ENCODE measurements at regions not wholly inside any gene's neighbourhood (a gene's known extent, or its start where the extent isn't known, plus 50 kb on each side); places are given as distances from the start of the nearest gene placed in this dataset.

GRCh38 chr5:101036778-101037177 is 133.7 kb upstream of the ST8SIA4 start:
- Histone ChIP-seq H4K20me1 (replicated peaks in 1 of 2; ENCODE audit: control insufficient read depth in 1 of 2, insufficient read depth in 2 of 2, low read length in 2 of 2) (no peaks in the 10 kb centered on the region), H3K79me2 (ENCODE audit: control insufficient read depth in 1 of 2, insufficient read depth in 2 of 2, low read length in 2 of 2) (no peaks in the 10 kb centered on the region), H3K23me2 (ENCODE audit: low read depth, low read length) (no peaks in the 10 kb centered on the region), H3K36me3 (ENCODE audit: control insufficient read depth in 2 of 4, insufficient read depth in 4 of 4, low read length in 3 of 4) (no peaks in the 10 kb centered on the region), H3K4me1 (replicated peaks in 1 of 4; ENCODE audit: control insufficient read depth in 3 of 4, insufficient read depth in 4 of 4, low read length in 3 of 4) (no peaks in the 10 kb centered on the region), H3K9me3 (ENCODE audit: insufficient read depth in 2 of 2, low read depth in 1 of 2, low read length in 1 of 2) (peaks cover 0 to 8% of the 10 kb centered on the region in 2 experiments; a peak in 1 of 4 replicates), H3K79me1 (ENCODE audit: low read depth, low read length) (no peaks in the 10 kb centered on the region), H2AFZ (ENCODE audit: low read length) (peak overlapping the region; percentile 3; the same call in 1 of the 2 replicates), H2BK12ac (ENCODE audit: low read depth, low read length) (no peak overlapping the region), H3K18ac (ENCODE audit: extremely low read depth, low read length) (no peak overlapping the region), H4K8ac (ENCODE audit: extremely low read depth, insufficient read depth, low read length) (no peak overlapping the region), H3K56ac (replicated peaks; ENCODE audit: insufficient read length, low read depth, low read length) (no peak overlapping the region), H3K4me2 (ENCODE audit: insufficient read depth in 1 of 2, low read depth in 2 of 2, low read length in 2 of 2) (no peak overlapping the region), H2BK15ac (ENCODE audit: low read length) (no peak overlapping the region), H4K91ac (replicated peaks; ENCODE audit: insufficient read length, low read length) (no peak overlapping the region), H4K5ac (ENCODE audit: insufficient read length, low read depth, low read length) (no peak overlapping the region), H3K4ac (replicated peaks; ENCODE audit: insufficient read length, low read depth, low read length) (no peak overlapping the region), H3K27me3 (replicated peaks in 1 of 4; ENCODE audit: control insufficient read depth in 3 of 4, extremely low read depth in 1 of 4, insufficient read depth in 3 of 4, low read length in 3 of 4) (no peaks in the 10 kb centered on the region), H3K23ac (ENCODE audit: insufficient read length) (no peak overlapping the region), H2BK20ac (ENCODE audit: low read length) (no peak overlapping the region), H2AK5ac (ENCODE audit: low read depth, low read length) (no peak overlapping the region), H2BK5ac (ENCODE audit: low read depth, low read length) (no peak overlapping the region), H3K4me3 (ENCODE audit: extremely low read depth in 1 of 4, insufficient read depth in 2 of 4, low read depth in 3 of 4, low read length in 4 of 4) (no peak overlapping the region), H3K9ac (replicated peaks in 1 of 4; ENCODE audit: extremely low read depth in 1 of 4, low read depth in 3 of 4, low read length in 3 of 4) (no peak overlapping the region), H3K27ac (ENCODE audit: low read depth, low read length) (no peak overlapping the region), H2BK120ac (replicated peaks; ENCODE audit: low read depth, low read length) (no peak overlapping the region), H3K14ac (ENCODE audit: insufficient read length) (no peak overlapping the region)
- ChIA-PET POLR2A (ENCODE audit: partially characterized antibody) (no interaction called here), CTCF (ENCODE audit: partially characterized antibody) (interaction anchor here (0.7 kb wide), 1 partner anchor 615 kb away, joined by 3 read pairs; no protein-coding TSS in a partner anchor)
- no peak for DNase-seq (ENCODE audit: low read depth in 1 of 2, low spot score in 2 of 2)
- FAIRE-seq, result no peak
- no peak for TF ChIP-seq SRF (IDR thresholded peaks at IDR 0.05; ENCODE audit: low read depth, low read length)
- TF ChIP-seq CREB1 (IDR thresholded peaks at IDR 0.05), result no peak
- no peak for TF ChIP-seq NANOG (IDR thresholded peaks at IDR 0.05; ENCODE audit: insufficient read depth, low read depth, low read length, poor library complexity, severe bottlenecking)
- TF ChIP-seq HDAC2 (IDR thresholded peaks at IDR 0.05; ENCODE audit: borderline replicate concordance in 1 of 2, low read depth in 2 of 2, low read length in 2 of 2), result no peak
- 89% methylated on average over 4 of the region's 4 CpGs; no CpG with 5 or more reads in 1 of the 2 experiments for WGBS, 2 experiments (ENCODE audit: extremely low coverage in 1 of 2, insufficient coverage in 1 of 2, insufficient read length in 1 of 2, insufficient replicate concordance in 2 of 2, low coverage in 1 of 2, low lambda C conversion rate in 2 of 2, missing lambda C conversion rate in 1 of 2)

Measured in H1 (cell line).